NCI-H510A treated with DMSO at 0.1 percent for 48 hours (cell line): ENCODE measurements at regions not wholly inside any gene's neighbourhood (a gene's known extent, or its start where the extent isn't known, plus 50 kb on each side); places are given as distances from the start of the nearest gene placed in this dataset.
"Not testable (repeated sequence)": the region's sequence is repeated elsewhere in the genome, so short reads cannot be mapped to it uniquely, and the experiment has no call there.

Source experiments
- DNase-seq: peaks from one replicate; lab custom pipeline; 2025; lab: John Stamatoyannopoulos, UW

DNA sequence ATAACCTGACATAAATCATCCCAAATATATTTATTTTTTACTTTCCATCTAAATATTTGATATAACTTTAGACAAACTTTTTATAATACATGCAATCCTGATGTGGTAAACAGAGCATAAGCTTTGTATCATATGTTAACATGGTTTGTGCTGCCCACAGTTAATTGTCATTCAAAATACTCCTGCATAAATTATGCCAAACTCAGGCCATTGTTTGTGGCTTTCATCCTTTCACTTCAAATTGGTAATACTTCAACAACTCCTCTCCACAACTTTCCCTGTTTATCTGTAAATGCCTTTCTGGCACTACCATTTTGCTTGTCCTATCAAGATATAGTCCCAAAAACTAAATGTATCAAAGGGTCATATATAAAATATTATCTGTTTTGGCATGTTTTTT is 586.7 kb downstream of the HINT1 start:
- DNase-seq, result no peak

DNA sequence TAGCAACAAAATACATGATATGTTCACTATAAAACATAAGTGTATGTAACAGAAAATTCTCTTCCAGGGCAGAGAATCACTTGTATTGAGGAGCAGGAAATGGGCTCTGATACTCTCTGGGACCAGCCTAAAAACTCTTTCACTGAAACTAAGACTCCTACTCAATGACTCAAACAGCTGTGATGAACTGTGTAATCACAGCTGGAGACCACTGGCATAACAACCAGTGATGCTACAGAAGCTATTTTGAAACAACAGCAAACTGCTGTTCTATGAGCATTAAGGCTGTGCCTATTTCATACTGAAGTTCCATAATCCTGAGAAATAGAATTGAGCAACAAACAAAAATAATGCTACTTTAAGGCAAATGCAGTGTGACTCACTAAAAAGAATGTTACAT is 594.0 kb downstream of the HINT1 start:
- no peak for DNase-seq

GRCh38 chr5:130568791-130569190 is 596.3 kb downstream of the HINT1 start:
- DNase-seq, result no peak

DNA sequence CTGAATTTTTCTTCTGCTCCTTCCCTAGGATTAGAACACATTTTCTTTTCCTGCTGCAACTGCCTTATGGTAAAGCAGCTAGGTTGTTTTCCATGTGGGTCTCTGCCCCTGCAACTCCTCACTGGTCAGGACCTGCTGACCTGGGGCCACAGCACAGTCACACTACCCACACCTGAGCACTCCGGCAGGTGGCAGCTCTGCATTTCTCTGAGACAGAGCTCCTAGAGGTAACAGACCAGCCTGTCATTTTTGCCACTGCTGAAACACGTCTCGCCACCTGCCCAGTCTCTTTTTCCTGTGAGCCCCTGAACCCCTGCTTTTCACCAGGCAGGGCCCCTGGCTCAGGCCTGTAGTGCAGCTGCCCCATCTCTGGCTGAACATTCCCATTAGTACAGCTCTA is 609.6 kb downstream of the HINT1 start:
- DNase-seq, result no peak

DNA sequence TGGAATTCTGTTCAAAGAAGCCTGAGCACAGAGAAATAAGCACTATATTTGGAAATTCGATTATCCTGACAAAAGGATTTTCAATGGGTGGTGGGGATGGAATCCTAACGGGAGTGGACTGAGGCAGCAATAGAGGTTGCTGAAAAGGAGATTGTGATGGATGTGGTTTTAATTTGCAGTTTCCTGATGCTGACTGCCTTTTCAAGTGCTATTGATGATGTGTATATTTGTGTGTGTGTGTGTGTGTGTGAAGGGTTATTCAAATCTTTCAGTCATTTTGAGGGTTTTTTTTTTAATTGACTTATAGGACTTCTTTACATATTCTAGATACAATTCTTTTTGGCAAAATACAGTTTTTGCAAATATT is 614.5 kb downstream of the HINT1 start:
- no peak for DNase-seq

DNA sequence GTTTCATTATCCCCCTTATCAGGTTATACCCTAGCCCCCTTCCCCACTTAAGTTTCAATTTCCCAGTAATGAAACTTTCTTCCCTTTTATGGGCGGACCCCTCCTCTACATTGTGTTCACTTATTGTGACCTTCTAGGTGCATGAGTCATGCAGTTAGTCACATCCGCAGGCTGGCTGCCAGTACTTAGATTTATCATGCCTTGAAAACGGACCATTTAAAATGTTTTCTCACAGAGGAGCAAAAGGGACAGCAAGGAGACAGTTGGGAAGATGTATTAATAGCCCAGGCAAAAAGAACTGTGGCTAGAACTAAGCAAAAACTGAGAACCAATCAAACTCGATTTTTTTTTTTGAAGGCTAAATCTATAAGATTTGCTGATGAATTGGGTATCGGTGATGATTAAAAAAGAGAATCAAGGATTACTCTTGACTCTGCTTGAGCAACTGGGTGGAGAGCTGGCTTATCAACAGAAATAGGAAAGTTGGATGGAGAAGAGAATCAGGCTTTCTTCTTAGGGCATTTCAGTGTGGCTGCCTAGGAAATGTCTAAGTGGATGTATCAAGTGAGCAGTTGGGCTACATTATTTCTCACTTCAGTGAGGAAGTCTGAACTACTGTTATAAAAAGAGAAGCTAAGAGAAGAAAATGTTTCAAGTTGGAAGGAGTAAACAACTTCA is 615.0 kb downstream of the HINT1 start:
- DNase-seq, result no peak

- DNase-seq, result no peak
These were observed 618.8 kb downstream of the HINT1 start for GRCh38 chr5:130546211-130546610.

DNA sequence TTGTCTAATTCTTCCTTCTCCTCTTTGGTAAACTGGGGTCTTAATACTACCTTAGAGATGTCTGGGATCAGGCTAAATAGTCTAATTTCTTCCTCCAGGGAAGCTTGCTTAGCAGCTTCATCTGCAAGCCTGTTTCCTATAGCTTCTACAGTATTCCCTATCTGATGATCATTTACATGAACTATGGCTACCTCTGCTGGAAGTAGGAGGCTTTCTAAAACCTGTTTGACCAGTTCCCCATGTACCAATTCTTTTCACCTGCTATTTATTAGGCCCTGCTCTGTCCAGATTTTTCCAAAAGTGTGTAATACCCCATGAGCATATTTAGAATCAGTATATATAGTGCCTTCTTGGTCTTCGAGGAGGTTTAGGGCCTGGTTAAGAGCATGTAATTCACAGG is 619.8 kb downstream of the HINT1 start:
- DNase-seq, result peak; percentile 65

- DNase-seq, result no peak
These were observed 623.3 kb downstream of the HINT1 start for GRCh38 chr5:130541617-130542221.

GRCh38 chr5:130536691-130537090 is 628.4 kb downstream of the HINT1 start:
- DNase-seq, result no peak

- no peak for DNase-seq
These were observed 628.5 kb downstream of the CHSY3 start for GRCh38 chr5:130532786-130533185.

- no peak for DNase-seq
These were observed 625.5 kb downstream of the CHSY3 start for GRCh38 chr5:130529511-130530485.

DNA sequence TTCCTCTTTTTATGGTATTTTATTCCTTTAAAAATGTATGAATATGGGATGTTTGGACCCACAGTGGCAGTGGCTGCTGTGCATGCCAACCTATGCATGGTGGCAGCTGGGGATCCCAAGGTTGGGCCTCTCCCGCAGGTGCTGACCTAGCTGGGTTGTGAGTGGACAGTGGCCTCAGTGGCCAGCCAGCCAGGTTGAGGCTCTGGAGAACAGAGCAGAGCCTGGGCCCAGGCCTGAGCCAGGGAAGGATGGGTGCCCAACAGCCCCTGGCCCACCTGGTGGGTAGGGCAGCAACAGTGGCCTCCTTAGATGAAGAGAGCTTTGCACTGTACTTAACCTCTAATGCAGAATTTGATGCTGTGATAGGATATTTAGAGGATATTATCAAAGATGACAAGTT is 624.8 kb downstream of the CHSY3 start:
- no peak for DNase-seq

GRCh38 chr5:130528474-130528873 is 624.2 kb downstream of the CHSY3 start:
- DNase-seq, result no peak

DNA sequence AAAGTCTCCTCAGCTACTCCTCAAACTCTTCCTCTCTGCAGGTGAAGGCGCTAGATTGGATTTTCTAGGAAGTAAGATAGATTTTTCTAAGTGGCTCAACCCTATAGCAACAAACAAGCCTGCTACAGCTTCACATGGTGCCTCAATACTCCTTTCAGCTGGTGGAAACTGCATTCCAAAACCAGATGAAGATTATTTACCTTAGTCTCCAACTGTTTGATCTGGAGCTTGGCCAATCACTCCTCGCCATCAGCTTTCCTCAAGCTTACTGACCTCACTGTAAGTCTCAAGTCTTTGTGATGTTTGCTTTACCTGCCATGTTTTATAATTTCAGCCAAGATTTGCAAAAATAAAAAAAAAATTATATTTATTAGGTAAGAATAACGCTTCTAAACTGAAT is 622.4 kb downstream of the CHSY3 start:
- peak; percentile 44 for DNase-seq

DNA sequence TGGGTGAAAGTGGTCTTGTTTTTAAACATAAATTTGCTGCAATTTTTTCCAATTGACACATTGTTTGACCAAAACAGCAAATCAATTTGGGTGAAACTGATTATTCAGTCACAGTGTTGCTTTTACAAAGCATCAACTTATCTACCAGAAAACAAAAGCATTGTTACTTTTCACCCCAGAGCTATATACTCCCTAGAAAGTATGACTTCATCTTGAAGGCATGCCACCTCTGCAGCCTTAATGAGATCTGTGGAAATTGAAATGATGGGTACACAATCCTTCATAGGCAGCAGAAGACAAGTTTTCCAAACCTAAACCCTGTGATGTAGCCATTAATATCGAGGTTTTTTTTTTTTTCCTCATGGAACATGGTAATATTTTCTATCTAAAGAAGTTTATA is 615.9 kb downstream of the CHSY3 start:
- no peak for DNase-seq

- no peak for DNase-seq
These were observed 610.9 kb downstream of the CHSY3 start for GRCh38 chr5:130514984-130515690.

DNA sequence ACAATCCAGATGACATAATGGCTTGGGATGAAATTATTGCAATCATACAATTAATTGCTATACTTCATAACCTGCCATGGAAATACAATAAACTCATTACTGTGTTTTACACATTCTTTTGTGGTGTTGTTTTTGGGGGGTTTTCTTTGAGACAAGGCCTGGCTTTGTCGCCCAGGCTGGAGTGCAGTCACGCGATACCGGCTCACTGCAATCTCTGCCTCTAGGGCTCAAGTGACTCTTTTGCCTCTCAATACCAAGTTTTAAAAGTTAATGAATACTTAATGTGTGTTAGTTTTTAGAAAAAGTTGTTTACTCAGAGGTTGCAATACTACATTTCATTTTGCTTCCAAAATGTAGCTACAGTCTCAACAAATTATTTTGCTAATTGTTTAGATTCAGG is 598.4 kb downstream of the CHSY3 start:
- no peak for DNase-seq

DNA sequence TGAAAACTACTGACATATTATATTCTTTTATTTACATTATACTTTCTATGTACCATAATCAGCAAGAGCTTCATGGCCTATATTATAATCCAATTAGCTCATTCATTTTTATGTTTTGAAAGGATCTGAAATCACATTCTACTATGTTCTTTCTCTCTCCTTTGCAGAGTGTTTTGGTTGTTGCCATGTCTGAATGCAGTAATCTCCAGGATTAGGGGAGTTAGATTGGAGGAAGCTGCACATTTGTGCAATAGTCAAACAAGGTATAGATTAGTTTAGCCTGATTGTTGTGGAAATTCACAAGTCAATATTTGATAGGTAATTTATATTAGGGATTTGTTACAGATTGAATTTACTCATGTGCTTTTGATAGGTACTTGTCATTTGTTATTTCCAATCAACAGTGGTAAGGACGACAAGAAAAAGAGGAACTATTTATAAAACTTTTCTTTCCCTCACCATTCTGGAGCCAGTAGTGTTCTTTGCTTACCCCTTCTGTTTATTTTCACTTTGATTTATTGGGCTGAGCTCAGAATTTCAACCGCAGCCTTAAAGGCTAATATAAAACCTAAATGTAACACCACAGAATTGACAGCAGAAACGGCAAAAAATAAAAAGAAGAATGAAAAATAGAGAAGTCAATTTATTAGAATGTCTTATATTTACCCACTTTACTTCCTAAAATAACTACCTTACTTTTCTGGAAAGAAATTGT is 597.0 kb downstream of the CHSY3 start:
- DNase-seq, result no peak

DNA sequence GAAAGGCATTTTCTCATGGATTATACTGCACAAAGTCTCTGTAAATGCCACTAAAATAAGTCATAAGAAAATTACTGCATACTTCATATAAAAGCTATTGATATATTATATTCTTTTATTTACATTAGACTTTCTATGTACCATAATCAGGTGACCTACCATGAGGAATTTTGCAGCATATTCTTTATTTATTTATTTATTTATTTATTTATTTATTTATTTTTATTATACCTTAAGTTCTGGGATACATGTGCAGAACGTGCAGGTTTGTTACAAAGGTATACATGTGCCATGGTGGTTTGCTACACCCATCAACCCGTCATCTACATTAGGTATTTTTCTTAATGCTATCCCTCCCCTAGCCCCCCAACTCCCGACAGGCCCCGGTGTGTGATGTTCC is 596.2 kb downstream of the CHSY3 start:
- not testable (repeated sequence) for DNase-seq

DNA sequence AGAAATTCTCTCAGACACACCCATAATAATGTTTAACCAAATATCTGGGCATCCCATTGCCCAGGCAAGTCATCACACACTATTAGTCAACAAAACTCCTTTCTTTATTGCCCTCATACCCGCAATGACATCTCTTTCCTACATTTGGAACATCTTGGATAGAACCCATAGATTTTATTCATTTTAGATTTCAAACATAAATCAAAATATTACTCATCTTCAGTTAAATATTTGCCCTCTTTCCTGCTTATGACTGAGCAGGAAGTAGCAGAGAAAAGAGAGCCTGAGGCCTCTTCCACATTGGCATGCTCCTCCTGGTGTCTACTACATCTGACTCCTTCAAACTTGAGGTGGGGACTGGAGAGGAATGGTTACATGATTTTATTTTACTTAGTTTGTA is 592.0 kb downstream of the CHSY3 start:
- no peak for DNase-seq

DNA sequence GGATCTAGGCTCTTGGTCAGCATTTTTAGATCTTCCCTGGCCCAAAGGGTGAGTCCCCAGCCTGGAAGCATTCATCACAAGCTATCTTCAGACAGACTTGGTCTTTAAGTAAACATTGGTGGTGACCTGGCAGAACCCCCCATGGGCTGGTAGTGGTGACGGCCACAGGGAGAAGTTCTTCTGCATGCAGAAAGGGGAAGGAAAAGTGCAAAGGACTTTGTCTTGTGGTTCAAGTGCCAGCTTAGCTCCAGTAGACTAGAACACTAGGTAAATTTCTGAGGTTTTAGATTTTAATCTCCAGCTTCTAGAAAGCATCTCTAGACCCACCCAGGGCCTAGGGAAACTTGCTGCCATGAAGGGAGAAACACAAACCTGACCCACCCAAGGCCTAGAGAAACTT is 584.0 kb downstream of the CHSY3 start:
- no peak for DNase-seq
